Tibial nerve (tissue), 3 donors: ENCODE measurements at regions not wholly inside any gene's neighbourhood (a gene's known extent, or its start where the extent isn't known, plus 50 kb on each side); places are given as distances from the start of the nearest gene placed in this dataset.

Source experiments
- POLR2A ChIP-seq, 2 donors: fragments of 450-650 bp; IDR thresholded peaks; one replicate each; pipeline ENCODE4 v1.6.1; 2017; ENCODE audit warnings: antibody characterized with exemption in 2 of 2, mild to moderate bottlenecking in 2 of 2, moderate library complexity in 2 of 2
- TF ChIP-seq, protein P1 (sequence below), 5 experiments: fragments of 200-600 bp in 3 of 5; fragments of 450-650 bp in 2 of 5; sonication (generic) in 3 of 5; IDR thresholded peaks; one replicate each; pipeline ENCODE4 v1.5.1; 2016 to 2019; ENCODE audit warnings: antibody characterized with exemption in 5 of 5, mild to moderate bottlenecking in 3 of 5, moderate library complexity in 2 of 5

GRCh38 chr12:25781232-25781631 is 177.2 kb upstream of the RASSF8 start:
- TF ChIP-seq, protein P1, sequence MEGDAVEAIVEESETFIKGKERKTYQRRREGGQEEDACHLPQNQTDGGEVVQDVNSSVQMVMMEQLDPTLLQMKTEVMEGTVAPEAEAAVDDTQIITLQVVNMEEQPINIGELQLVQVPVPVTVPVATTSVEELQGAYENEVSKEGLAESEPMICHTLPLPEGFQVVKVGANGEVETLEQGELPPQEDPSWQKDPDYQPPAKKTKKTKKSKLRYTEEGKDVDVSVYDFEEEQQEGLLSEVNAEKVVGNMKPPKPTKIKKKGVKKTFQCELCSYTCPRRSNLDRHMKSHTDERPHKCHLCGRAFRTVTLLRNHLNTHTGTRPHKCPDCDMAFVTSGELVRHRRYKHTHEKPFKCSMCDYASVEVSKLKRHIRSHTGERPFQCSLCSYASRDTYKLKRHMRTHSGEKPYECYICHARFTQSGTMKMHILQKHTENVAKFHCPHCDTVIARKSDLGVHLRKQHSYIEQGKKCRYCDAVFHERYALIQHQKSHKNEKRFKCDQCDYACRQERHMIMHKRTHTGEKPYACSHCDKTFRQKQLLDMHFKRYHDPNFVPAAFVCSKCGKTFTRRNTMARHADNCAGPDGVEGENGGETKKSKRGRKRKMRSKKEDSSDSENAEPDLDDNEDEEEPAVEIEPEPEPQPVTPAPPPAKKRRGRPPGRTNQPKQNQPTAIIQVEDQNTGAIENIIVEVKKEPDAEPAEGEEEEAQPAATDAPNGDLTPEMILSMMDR (IDR thresholded peaks at IDR 0.05), result no peak
- no peak for TF ChIP-seq POLR2A (IDR thresholded peaks at IDR 0.05)
